Endodermal cell (in vitro differentiated cells): ENCODE measurements at regions not wholly inside any gene's neighbourhood (a gene's known extent, or its start where the extent isn't known, plus 50 kb on each side); places are given as distances from the start of the nearest gene placed in this dataset.
"Not testable (repeated sequence)": the region's sequence is repeated elsewhere in the genome, so short reads cannot be mapped to it uniquely, and the experiment has no call there.

Experiments
- DNase-seq: peaks from one replicate; pipeline ENCODE4 v3.0.0-alpha.2; 2017
- H3K27ac ChIP-seq: 2 replicates; pipeline ENCODE4 v1.5.1; 2013; ENCODE audit warnings: mild to moderate bottlenecking, low read depth, low read length, moderate library complexity
- H3K27me3 ChIP-seq: 2 replicates; pipeline ENCODE4 v1.6.1; 2013; ENCODE audit warnings: mild to moderate bottlenecking, low read length, moderate library complexity; ENCODE audit not compliant: insufficient read depth, control insufficient read depth, poor library complexity, severe bottlenecking
- H3K36me3 ChIP-seq: 2 replicates; pipeline ENCODE4 v1.7.0; 2013; ENCODE audit warnings: mild to moderate bottlenecking, low read length, moderate library complexity; ENCODE audit not compliant: control insufficient read depth, insufficient read depth
- H3K4me1 ChIP-seq: one replicate; pipeline ENCODE4 v1.7.0; 2013; ENCODE audit warnings: low read length; ENCODE audit not compliant: control insufficient read depth, insufficient read depth
- H3K4me3 ChIP-seq: 2 replicates; pipeline ENCODE4 v1.5.1; 2013; ENCODE audit warnings: mild to moderate bottlenecking, low read length, moderate library complexity
- H3K9ac ChIP-seq: 2 replicates; pipeline ENCODE4 v1.6.1; 2013; ENCODE audit warnings: mild to moderate bottlenecking, low read length, moderate library complexity; ENCODE audit not compliant: poor library complexity, severe bottlenecking; ENCODE audit errors: extremely low read depth
- H3K9me3 ChIP-seq: 2 replicates; pipeline ENCODE4 v1.6.1; 2013; ENCODE audit warnings: mild to moderate bottlenecking, low read length, moderate library complexity; ENCODE audit not compliant: control insufficient read depth
- H3K27ac Mint-ChIP-seq: 2 replicates; pipeline ENCODE4 v1.8.0; 2020; ENCODE audit warnings: mixed read lengths
- H3K27me3 Mint-ChIP-seq: 2 replicates; pipeline ENCODE4 v1.8.0; 2021; ENCODE audit warnings: mild to moderate bottlenecking, mixed read lengths; ENCODE audit not compliant: insufficient read depth
- H3K36me3 Mint-ChIP-seq: 2 replicates; pipeline ENCODE4 v1.8.0; 2020; ENCODE audit warnings: low read depth, mixed read lengths
- H3K4me1 Mint-ChIP-seq: 2 replicates; pipeline ENCODE4 v1.8.0; 2020; ENCODE audit warnings: mixed read lengths
- H3K4me3 Mint-ChIP-seq: 2 replicates; pipeline ENCODE4 v1.8.0; 2020; ENCODE audit warnings: mild to moderate bottlenecking, moderate library complexity, mixed read lengths
- H3K9me3 Mint-ChIP-seq: 2 replicates; pipeline ENCODE4 v1.8.0; 2020; ENCODE audit warnings: mild to moderate bottlenecking, mixed read lengths
- CTCF ChIP-seq: fragments of 200-600 bp; sonication (generic); conservative IDR thresholded peaks from 2 replicates; pipeline ENCODE4 v1.5.0; 2021; ENCODE audit warnings: antibody characterized with exemption, mild to moderate bottlenecking
- WGBS, 2 experiments: methylation state at CpG; one replicate each; pipeline versions ENCODE4 v1.1.5 to v1.1.7; 2013; ENCODE audit warnings: missing lambda C conversion rate in 2 of 2, mixed read lengths in 1 of 2; ENCODE audit not compliant: insufficient coverage in 1 of 2, insufficient read length in 1 of 2; 5-methylcytosine and 5-hydroxymethylcytosine counted together

GRCh38 chr9:86485359-86485758 is 131.1 kb upstream of the TUT7 start:
- no peaks in the 10 kb centered on the region for H3K4me1 Mint-ChIP-seq
- no peaks in the 10 kb centered on the region for H3K27me3 ChIP-seq

GRCh38 chr9:86483496-86483895 is 129.3 kb upstream of the TUT7 start:
- Histone ChIP-seq H3K27me3 (no peaks in the 10 kb centered on the region), H3K4me1 (no peaks in the 10 kb centered on the region), H3K4me3 (no peak overlapping the region), H3K9me3 (peaks cover 13% of the 10 kb centered on the region), H3K36me3 (no peaks in the 10 kb centered on the region), H3K27ac (no peak overlapping the region), H3K9ac (no peak overlapping the region)
- no peak overlapping the region for H3K27ac Mint-ChIP-seq
- no peaks in the 10 kb centered on the region for H3K36me3 Mint-ChIP-seq
- H3K4me3 Mint-ChIP-seq, result no peak overlapping the region
- H3K9me3 Mint-ChIP-seq, result peaks cover 15% of the 10 kb centered on the region
- no peak for DNase-seq
- H3K4me1 Mint-ChIP-seq, result no peaks in the 10 kb centered on the region
- no peak for TF ChIP-seq CTCF
- peaks cover 4% of the 10 kb centered on the region for H3K27me3 Mint-ChIP-seq

More at GRCh38 chr9:86485359-86485758, 131.1 kb upstream of the TUT7 start:
- peaks cover 12% of the 10 kb centered on the region for H3K9me3 ChIP-seq
- no peak overlapping the region for H3K27ac ChIP-seq
- H3K36me3 ChIP-seq, result no peaks in the 10 kb centered on the region
- TF ChIP-seq CTCF, result no peak
- Mint-ChIP-seq H3K4me3 (no peak overlapping the region), H3K36me3 (no peaks in the 10 kb centered on the region), H3K27ac (no peak overlapping the region), H3K27me3 (no peaks in the 10 kb centered on the region), H3K9me3 (peaks cover 14% of the 10 kb centered on the region)
- WGBS, 2 experiments, result 88 to 100% methylated on average over 1 to 5 of the region's 5 CpGs
- no peaks in the 10 kb centered on the region for H3K4me1 ChIP-seq
- no peak overlapping the region for H3K4me3 ChIP-seq
- DNase-seq, result no peak
- no peak overlapping the region for H3K9ac ChIP-seq

GRCh38 chr9:86481466-86481865 is 127.3 kb upstream of the TUT7 start:
- H3K9ac ChIP-seq, result no peak overlapping the region
- DNase-seq, result no peak
- H3K4me1 ChIP-seq, result no peaks in the 10 kb centered on the region
- no peaks in the 10 kb centered on the region for H3K27me3 ChIP-seq
- Mint-ChIP-seq H3K4me1 (no peaks in the 10 kb centered on the region), H3K27me3 (peaks cover 11% of the 10 kb centered on the region), H3K27ac (no peak overlapping the region), H3K9me3 (peaks cover 17% of the 10 kb centered on the region), H3K36me3 (no peaks in the 10 kb centered on the region), H3K4me3 (no peak overlapping the region)
- H3K27ac ChIP-seq, result no peak overlapping the region
- H3K9me3 ChIP-seq, result peaks cover 13% of the 10 kb centered on the region
- no peak for TF ChIP-seq CTCF
- WGBS, 2 experiments, result 91 to 96% methylated on average over 3 of the region's 3 CpGs
- no peaks in the 10 kb centered on the region for H3K36me3 ChIP-seq
- H3K4me3 ChIP-seq, result no peak overlapping the region

- not testable (repeated sequence) for H3K4me1 ChIP-seq, H3K36me3 Mint-ChIP-seq, H3K27ac ChIP-seq, H3K9me3 ChIP-seq, H3K9ac ChIP-seq, H3K4me1 Mint-ChIP-seq, DNase-seq, H3K36me3 ChIP-seq, H3K27ac Mint-ChIP-seq, H3K9me3 Mint-ChIP-seq, H3K4me3 Mint-ChIP-seq, H3K4me3 ChIP-seq, H3K27me3 ChIP-seq
- H3K27me3 Mint-ChIP-seq, result peaks cover 11% of the 10 kb centered on the region
- no CpG with 5 or more reads among the region's 1 CpG for WGBS, 2 experiments
Observed at GRCh38 chr9:86475255-86475654, 121.0 kb upstream of the TUT7 start.
